ENCODE measurements at regions not wholly inside any gene's neighbourhood (a gene's known extent, or its start where the extent isn't known, plus 50 kb on each side); places are given as distances from the start of the nearest gene placed in this dataset.

DNA sequence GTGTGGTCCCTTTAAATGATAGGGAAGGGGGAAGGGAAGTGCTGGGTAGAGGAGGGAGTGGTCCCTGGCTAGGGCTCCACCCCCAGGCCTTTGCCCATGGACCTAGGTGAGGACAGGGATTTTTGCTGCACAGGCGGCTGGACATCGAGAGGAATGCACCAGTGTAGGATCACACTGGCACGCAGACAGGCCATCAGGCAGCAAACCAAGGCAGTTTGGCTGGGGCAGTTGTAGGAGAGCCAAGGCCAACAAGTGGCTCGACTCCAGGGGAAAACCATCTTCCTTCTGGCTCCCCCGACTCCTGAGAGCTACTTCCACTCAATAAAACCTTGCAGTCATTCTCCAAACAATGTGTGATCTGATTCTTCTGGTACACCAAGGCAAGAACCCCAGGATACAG, 402.0 kb upstream of the LRRTM1 start:
- TF ChIP-seq, protein P1, sequence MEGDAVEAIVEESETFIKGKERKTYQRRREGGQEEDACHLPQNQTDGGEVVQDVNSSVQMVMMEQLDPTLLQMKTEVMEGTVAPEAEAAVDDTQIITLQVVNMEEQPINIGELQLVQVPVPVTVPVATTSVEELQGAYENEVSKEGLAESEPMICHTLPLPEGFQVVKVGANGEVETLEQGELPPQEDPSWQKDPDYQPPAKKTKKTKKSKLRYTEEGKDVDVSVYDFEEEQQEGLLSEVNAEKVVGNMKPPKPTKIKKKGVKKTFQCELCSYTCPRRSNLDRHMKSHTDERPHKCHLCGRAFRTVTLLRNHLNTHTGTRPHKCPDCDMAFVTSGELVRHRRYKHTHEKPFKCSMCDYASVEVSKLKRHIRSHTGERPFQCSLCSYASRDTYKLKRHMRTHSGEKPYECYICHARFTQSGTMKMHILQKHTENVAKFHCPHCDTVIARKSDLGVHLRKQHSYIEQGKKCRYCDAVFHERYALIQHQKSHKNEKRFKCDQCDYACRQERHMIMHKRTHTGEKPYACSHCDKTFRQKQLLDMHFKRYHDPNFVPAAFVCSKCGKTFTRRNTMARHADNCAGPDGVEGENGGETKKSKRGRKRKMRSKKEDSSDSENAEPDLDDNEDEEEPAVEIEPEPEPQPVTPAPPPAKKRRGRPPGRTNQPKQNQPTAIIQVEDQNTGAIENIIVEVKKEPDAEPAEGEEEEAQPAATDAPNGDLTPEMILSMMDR (IDR thresholded peaks at IDR 0.05) = no peak

DNA sequence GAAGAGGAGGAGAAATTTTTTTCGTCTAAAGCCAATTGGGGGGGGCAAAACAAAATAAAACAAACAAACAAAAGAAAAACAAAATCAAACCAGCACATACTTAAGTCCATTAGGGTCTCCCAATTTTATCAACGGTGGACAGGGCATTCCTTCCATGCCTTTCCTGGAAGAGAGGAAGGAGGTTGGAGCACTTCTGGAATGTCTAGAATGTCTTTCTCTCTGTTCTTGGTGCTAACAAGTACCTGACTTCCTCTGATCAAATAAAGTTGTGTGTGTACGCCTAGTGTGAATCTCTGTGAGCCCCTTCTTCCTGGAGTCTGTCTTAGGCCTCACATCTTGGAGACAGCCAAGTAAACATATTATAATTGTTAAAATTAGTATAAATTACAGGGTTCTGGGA, 399.0 kb upstream of the LRRTM1 start:
- TF ChIP-seq, protein P1 (IDR thresholded peaks at IDR 0.05) = no peak

DNA sequence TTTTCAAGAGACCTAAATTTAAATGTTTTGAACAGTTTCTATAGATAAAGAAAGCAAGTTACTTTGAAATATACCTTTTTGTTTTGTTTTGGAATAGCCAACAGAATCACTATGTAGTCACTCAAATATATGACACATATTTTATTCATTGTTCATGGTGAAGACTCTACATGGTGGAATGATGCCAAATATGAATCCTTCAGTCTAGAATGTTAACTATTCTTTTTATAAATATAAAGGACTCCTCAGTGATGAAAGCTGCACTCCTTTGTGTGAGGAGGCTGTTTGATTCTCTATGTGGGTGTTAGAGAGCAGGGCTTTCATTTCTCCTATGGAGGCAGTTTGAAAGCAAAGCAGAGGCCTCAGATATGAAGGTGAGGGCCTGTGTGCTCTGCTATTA, 396.4 kb upstream of the LRRTM1 start:
- TF ChIP-seq, protein P1 (IDR thresholded peaks at IDR 0.05) = no peak
